OCI-M1 (cell line): ENCODE measurements at regions not wholly inside any gene's neighbourhood (a gene's known extent, or its start where the extent isn't known, plus 50 kb on each side); places are given as distances from the start of the nearest gene placed in this dataset.
A peak's percentile ranks its signal among the peaks of the same experiment; 100 is the strongest.

Source experiments
- DNase-seq: peaks from one replicate; lab custom pipeline; 2025; lab: John Stamatoyannopoulos, UW

DNA sequence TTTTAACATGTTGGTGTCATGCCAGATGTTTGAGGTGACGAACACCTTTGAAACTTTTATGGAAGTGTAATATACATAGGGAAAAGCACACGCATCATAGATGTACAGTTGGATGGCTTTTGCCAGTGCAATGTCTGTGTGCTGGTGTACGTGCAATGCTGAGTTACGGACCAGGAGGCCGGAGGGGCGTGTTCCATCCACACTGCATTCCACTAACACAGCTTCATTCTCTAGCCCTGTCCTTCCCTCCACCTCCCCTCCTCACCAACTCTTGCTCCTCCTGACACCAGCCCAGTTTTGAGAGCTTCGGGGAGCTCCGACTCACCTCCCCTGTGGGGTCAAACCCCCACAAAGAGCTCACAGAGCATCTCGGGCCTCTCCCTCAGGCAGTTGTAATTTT lies 358.8 kb downstream of the C16orf95 start:
- DNase-seq: no peak

DNA sequence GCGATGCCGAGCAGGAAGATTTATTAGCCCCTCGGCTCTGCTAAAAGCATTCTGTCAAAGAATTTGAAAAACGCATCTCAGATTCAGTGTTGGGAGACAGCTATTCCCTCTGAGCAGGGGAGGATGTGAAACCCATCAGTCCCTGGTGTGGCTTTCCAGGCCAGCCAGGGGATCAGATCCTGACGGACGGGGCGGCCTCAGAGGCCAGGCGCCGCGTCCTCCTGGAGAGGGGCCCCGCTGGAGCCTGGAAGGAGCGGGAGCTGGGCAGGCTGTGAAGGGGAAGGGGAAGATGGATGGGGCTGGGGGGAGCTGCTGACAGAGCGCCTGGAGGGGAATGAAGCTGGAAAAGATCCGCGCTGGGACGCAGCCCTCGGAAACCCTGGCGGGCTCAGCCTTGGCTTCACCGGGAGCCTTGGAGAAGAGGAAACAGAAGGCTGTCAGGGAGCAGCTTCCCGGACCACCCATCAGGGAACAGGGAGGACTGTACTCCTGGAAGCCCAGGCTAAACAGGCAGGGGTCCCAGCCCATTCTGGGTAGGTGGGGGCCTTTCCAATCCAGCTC lies 358.0 kb downstream of the C16orf95 start:
- DNase-seq: no peak

DNA sequence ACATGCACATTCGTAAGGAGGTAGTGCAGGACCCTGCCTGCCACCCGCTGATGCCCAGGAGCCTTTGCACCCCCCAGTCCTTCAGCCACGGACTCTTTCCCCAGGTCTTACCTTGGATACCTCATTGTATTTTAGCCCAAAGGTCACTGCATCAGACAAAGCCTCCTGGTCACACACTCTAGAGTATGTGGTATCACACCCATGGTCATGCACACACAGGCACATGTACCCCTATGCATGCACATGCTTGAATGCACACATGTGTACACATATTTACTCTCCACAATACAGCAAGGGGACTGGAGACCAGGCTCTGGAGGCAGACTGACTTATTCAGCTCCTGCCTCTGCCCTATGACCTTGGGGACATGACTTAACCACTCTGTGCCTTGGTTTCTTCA lies 357.5 kb downstream of the C16orf95 start:
- DNase-seq: no peak

DNA sequence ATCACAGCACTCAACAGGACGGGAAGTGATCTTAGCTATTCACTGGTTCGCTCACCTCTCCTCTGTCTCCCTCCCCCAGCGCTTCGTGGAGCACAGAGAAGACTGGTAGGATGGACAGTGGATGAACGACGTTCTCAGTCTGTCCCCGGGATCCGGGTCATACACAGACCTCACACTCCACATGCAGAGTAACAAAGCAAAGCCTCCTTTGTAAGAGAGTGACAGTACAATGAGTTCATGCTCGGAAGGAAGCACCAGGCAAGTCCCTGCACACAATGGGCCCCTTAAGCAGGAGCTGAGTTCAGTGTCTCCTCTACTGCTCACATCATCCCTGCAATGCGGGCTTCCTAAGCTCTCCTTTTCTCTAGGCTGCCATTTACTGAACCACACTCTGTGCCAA lies 356.9 kb downstream of the C16orf95 start:
- no peak for DNase-seq

DNA sequence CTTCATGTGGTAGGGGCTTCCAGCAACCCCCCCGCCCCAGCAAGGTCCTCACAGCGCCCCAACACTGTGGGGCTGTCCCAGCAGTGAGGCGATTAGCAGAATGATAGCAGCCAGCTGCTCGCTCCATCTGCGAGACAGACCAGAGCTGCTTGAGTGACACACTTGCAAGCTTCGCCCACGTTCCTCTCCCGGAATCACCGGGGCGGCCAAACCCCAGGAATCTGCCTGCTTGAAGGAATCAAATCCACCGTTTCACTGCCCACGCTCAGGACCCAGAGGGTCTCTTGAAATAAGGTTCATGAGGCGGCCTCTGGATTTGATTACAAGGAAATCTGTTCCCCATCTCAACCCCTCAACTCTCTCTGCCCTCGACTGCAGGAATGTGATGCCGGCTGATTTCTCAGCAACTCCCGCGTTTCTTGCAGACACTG lies 356.0 kb downstream of the C16orf95 start:
- no peak for DNase-seq

DNA sequence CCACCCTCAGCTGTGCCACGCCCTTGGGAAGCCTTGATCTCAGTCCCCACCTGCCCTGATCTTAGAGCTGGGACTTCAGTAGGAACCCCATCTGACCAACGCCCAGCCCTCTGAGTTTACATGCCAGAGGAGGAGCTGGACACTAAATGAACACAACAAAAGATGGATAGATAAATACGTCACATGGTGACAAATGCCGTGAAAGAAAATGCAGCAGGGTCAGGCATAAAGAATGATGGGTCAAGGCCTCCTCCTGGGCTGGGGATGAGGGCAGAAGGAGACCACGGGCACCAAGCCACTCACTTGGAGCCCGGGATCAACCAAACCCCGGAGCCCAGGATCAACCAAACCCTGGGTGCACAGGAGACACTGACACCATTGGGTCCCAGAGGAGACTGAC lies 354.9 kb downstream of the C16orf95 start:
- DNase-seq: no peak

DNA sequence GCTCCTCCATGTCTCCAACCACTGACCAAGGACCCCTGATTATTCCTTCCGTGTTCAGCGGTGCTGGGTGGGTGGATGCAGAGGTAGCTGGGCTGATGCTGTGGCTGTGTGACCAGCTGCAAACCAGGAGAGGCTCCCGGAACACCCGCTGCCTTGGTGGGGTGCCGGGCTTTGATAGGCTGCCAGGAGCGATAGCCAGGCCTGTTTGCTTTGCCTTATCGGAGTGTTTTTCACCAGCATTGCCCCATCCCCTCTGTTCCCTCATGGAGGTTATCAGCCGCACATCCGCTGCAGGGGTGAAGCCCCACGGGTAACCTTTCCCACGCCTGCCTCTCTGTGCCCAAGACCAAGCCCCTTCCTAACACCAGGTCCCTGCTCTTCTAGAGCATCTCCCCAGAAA lies 354.3 kb downstream of the C16orf95 start:
- no peak for DNase-seq

DNA sequence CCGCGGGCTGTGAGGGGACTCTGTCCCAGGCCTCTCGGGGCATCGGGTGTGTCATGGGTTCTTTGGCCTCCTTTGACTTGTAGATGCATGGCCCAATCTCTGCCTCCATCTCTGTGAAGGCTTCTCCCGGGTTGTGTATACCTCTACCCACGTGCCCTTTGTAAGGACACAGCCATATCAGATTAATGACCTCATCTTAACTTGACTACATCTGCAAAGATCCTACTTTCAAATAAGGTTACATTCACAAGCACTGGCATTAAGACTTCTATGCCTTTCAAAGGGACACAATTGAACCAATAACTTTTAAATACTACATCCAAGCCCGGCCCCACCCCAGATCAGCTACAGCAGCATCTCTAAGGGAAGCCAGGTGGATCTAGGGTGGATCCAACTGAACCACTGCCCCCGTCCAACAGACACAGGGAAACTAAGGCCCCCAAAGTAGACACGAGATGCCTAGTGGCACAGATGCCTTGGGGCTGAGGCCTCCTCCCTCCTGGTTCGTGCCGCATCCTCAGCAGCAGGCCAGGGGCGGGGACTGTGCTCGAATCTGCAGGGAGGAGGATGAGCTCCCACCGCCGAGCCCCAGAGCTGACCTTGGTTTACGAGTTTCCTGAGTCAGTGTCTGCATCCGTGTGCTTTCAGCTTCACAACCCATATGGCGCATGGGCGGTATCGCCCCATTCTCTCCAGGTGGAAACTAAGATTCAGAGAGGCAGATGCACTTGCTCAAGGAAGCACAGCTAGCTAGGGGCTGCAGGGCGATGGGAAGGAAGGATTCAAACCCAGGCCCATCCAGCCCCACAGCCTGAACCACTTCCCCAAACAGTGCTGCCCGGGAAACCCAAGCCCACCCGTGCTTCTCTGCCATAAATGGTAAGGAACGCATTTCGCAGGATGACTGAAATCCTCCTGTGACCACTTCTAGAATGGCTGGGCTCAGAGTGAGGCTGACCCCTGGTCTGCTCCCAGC lies 353.3 kb downstream of the C16orf95 start:
- DNase-seq: no peak

DNA sequence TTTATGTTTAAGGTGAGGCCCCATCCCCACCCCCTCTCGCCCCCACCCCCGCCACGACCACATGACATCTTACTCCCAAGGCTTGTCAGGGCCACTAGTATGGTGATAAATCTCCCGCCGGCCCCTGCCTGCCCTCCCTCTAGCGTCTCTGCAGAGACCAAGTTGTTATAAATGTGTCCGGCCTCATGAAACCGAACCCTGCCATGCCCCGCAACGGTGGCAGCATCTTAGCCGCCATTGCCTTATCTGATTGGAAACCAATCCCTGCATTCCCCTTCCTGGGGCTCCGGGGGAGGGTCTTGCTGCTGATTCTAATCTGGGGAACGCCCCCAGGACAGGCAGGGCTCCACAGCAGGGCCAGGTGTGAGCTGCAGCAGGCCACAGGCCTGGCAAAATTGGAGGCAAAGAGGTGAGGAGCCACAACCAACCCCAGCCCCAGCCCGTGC lies 352.4 kb downstream of the C16orf95 start:
- DNase-seq: no peak

DNA sequence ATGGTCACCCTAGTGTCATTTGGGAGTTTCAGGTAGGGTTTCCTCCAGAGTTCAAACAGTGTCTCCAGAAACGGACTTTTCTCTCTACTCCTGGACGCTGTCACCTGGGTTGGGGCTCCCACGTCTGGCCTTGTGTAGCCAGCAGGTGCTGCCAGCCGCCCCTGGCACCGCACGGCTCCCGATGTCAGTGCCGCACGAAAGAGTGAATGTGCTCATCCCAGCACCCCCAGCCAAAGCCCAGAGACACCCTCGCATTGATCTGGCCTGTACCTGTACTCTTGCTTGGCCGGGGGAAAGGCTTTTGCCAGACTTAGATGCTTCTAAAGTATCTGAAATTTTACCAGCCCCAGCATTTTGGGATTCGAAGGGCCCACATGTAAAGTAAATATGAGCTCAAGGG lies 351.9 kb downstream of the C16orf95 start:
- DNase-seq: no peak

DNA sequence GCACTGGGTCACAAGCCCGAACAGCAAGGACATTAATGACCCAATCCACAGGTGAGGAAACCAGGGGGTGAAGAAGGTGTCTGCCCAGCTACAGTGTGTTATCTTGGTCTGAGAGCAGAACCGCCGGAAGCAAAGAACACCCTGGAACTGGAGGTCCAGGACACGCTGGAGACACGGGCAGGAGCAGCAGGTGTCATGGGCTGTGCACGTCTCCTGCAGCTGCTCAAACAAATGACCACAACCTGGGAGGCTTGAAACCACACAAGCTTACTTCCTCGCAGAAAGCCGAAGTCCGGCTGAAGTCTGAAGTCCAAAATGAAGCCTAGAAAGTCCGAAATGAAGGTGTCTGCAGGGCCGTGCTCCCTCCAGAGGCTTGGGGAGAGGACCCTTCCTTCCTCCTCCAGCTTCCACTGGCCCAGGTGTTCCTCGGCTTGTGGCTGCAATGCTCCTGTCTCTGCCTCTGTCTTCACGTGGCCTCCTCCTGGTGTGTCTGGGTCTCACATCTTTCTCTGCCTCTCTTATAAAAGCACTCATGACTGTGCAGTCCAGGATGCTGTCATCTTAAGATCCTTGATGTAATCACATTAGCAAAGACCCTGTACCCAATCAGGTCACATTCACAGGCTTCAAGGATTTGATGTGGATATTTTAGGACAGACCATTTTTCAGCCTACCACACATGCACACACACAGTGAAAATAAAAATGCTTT lies 351.2 kb downstream of the C16orf95 start:
- no peak for DNase-seq

DNA sequence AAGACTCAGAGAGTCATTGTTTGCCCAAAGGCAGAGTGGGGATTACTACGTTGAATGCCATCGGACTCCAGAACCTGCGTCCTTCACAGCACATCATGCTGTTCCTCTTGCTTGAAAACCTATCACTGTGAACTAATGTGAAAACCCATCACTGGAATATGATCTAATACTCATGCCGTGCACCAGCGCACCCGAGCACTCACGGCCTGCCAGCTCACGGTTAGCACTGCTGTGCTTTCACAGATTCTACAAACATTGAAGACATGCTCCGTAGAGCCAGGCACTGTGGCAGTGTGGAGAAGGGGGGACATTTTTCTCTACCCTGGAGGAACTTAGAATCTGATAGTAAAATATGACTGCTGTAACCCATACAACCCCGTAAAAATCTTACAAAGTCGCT lies 350.4 kb downstream of the C16orf95 start:
- DNase-seq: no peak

DNA sequence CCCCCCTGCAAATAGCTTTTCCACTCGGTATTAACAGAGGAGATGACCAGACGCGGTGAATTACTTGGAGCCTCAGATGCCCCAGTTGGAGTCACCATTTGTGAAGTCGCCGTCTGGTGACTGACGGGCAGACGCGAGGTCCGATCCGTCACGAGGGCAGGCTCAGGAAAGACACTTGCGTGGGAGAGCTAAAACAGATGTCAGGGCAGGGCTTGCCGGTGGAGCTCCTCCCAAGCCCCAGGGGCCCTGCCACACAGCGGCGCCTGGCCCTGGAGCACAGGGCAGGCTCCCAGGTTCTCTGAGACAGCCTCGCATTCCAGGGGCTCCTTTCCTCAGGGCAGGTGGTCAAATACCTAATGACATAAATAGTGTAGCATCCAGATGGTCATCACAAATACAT lies 348.3 kb downstream of the C16orf95 start:
- DNase-seq: no peak

DNA sequence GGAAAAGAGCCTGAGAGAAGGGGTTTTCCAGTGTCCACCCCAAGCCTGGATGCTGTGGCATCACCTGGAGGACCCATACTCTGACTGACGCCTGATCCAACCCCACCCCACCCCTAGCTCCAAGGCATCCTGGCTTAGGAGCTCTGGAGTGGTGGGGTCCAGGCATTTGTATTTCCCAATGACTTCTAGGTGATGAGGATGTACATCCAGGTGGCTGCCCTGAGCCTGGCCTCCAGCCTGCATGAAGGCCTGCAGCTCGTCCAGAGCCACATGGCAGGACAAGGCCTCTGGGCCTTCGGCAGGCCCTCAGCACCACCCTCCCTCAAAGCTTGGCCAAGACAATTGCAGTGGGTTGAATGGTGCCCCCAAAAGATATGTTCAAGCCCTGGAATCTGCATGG lies 347.5 kb downstream of the C16orf95 start:
- DNase-seq: no peak

DNA sequence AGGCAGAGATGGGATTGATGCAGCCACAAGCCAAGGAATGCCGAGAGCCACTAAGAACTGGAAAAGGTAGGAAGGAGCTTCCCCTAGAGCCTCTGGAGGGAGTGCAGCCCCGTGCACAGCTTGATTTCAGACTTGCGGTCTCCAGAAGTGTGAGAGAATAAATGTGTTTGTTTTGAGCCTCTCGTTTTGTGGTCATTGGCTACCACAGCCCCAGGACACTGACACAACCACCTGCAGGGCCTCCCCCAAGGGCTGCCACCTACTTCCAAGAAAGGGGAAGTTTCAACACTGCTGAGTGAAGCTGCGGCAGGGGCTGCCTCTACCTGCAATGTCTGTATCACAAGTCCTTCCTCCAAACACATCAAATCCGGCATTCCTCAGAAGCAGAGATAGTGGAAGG lies 346.9 kb downstream of the C16orf95 start:
- DNase-seq: peak; percentile 17

DNA sequence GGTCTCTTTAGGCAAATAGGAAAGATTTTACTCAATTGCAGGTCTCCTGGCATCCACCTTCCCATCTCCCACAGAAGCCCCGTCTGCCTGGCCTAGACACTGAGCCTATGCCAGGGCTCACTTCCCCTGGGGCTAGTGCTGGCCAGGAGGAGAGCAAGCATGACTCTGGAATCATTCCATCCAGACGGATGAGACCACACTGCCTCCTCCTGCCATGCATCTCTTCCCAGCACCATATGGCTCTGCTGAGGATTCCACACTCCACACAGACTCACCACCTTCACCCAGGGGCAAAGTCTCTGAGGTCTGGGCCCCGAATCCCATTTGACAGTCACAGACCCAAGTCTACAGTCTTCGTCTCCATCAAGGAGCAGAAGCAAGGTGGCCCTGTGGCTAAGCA lies 346.5 kb downstream of the C16orf95 start:
- DNase-seq: no peak

DNA sequence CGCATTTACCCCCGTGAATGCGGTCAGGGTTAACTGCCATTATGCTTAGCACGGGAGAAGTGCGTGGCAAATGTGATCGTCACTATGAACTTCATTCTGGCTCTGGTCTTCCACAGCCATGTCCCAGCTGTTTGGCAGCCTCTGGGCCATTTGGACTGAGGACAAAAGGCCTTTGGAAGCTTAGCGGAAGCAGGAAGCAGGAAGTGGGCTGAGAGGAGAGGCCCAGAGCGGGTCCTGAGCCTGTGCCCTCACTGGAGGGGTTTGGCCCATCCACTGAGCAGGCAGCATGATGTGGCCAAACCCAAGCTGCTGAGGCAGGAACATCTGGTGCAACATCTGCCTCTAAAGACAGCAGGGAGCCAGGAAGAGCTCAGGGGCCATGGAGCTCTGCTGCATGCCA lies 345.9 kb downstream of the C16orf95 start:
- DNase-seq: no peak

DNA sequence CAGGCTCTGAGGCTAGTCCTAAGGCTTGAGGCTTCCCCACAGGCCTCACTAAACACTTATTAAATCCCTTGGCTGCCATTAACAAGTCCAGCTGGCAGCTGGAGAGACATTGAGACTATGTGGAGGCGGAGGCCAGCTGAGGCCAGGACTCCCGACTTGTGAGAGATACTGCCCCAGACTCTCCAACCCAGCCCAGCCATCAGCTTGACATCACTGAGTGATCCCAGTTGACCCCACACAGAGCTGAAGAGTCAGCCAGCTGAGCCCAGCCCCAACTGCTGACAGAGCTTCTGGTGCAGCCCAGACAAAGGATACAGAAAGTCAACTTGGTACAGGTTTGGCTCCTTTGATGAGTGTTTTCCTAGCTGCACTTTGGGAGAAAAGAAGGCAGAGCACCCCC lies 343.1 kb downstream of the C16orf95 start:
- no peak for DNase-seq

DNA sequence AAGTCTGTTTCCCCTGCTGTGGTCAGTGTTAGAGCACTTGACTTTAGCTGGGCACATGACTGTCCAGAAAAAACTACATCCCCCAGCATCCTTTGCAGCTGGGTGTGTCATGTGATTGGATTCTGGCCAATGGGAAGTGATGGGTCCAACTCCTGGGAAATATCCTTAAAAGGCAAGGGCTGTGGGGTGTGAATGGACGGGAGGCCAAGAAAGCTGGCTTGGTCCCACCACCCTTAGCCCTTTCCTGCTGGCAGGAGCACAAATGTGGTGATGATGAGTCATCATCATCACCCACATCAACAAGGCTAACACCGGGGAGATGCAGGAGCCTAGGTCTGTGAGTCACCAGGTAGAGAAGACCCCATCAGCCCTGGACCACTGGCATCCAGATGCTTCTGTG lies 341.7 kb downstream of the C16orf95 start:
- peak; percentile 23 for DNase-seq

DNA sequence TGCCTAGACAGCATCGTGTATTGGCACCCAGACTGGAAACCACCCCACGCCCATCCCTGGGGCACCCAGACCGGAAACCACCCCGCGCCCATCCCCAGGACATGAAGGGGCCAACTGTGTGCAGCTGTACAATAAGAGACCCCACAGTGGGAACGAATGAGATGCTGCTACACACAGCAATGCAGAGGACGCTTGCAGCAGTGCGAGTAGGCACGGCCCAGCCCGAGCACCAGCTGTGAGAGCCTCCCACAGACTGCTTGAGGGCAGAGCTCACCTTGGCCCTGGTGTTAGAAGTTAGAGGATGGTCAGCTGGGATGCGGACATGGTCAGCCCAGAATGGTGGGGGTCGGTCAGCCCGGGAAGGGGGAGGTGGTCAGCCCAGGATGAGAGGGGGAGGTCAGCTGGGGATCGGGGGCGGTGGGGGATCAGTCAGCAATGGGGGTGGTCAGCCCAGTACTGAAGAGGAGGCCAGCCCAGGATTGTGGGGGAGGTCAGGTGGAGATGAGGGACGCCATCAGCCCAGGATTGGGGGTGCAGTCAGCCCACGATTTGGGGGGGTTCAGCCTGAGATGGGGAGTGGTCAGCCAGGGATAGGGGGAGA lies 340.0 kb downstream of the C16orf95 start:
- DNase-seq: no peak

DNA sequence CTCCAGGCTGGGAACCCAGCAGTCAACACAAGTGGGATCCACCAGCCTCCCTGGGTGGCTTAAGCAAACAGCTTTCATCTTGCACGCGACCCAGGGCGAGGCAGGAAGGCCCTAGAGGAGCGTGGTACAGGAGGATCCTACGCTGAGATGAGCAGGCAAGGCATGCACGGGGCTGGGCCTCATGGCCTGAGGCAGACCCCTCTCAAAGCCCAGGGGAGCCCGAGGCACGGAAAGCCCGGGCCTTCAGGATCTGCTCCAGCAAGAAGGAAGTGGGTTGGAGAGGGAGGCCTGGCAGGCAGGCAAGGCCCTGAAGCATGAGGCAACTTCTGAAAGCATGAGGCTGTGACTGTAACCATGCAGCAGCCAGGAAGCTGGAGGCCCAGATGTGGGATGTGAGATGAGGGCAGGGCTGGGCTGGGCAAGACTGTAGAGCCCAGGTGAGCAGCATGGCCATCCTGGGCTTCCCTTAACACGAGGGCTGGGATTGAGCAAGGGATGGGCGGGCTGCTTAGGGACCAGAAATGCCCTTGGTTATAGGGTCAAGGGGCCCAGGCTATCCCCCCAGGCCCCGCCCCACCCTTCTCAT lies 338.7 kb downstream of the C16orf95 start:
- DNase-seq: no peak

DNA sequence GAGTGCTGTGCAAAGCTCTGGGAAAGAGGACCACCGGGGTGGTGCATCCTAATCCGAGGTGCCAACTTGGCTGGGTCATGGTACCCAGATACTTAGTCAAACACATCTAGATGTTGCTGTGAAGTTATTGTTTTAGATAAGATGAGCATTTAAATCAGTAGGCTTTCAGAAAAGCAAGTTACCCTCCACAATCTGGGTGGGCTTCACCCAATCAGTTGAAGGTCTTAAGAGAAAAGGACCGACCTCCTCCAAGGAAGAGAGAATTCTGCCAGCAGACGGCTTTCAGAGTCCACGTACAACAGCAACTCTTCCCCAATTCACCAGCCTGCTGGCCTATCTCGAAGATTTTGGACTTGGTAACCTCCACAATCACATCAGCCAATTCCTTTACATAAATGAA lies 338.1 kb downstream of the C16orf95 start:
- DNase-seq: no peak
